ENCODE measurements at regions not wholly inside any gene's neighbourhood (a gene's known extent, or its start where the extent isn't known, plus 50 kb on each side); places are given as distances from the start of the nearest gene placed in this dataset.
"Not testable (repeated sequence)": the region's sequence is repeated elsewhere in the genome, so short reads cannot be mapped to it uniquely, and the experiment has no call there.

DNA sequence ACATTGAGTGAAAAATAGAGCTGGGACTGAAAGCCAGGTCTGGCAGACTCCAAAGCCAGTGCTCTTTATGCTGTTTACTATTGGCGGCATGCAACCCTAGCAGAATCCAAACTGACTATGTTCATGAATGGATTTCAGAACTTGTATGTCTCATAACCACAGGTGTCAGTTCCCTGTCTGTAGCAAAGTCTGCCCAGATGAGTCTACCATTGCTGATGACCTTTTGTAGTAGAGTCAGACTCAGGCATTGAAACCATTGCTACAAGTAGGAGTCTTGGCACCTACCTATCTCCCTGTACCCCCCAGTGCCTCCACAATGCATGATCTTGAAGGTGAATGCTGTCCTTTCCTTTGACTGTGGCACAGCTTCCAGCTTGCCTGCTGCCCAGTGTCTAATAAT, 157.2 kb upstream of the ROPN1 start:
- H3K9me3 ChIP-seq (ENCODE audit: insufficient read depth, low read depth): no peaks in the 10 kb centered on the region
- ChIA-PET POLR2A (ENCODE audit: unreplicated experiment) (no interaction called here), CTCF (no interaction called here)
- no peaks in the 10 kb centered on the region for H3K4me1 ChIP-seq (replicated peaks; ENCODE audit: insufficient read depth)
- H4K20me1 ChIP-seq (ENCODE audit: insufficient read depth): no peaks in the 10 kb centered on the region
- no TSS peak for BruUV-seq (replicated peaks)
- intact Hi-C loops (cut with micrococcal nuclease; ENCODE audit: unreplicated experiment): no loop called here
- no peaks in the 10 kb centered on the region for H3K36me3 ChIP-seq (ENCODE audit: low read depth)
- no peaks in the 10 kb centered on the region for H3K9me2 ChIP-seq (ENCODE audit: insufficient read depth)
- H3K79me2 ChIP-seq (ENCODE audit: low read depth): no peaks in the 10 kb centered on the region
- TF ChIP-seq EZH2 (IDR thresholded peaks at IDR 0.05; ENCODE audit: low read depth): no peak
- TF ChIP-seq, protein P1, sequence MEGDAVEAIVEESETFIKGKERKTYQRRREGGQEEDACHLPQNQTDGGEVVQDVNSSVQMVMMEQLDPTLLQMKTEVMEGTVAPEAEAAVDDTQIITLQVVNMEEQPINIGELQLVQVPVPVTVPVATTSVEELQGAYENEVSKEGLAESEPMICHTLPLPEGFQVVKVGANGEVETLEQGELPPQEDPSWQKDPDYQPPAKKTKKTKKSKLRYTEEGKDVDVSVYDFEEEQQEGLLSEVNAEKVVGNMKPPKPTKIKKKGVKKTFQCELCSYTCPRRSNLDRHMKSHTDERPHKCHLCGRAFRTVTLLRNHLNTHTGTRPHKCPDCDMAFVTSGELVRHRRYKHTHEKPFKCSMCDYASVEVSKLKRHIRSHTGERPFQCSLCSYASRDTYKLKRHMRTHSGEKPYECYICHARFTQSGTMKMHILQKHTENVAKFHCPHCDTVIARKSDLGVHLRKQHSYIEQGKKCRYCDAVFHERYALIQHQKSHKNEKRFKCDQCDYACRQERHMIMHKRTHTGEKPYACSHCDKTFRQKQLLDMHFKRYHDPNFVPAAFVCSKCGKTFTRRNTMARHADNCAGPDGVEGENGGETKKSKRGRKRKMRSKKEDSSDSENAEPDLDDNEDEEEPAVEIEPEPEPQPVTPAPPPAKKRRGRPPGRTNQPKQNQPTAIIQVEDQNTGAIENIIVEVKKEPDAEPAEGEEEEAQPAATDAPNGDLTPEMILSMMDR (conservative IDR thresholded peaks at IDR 0.05): no peak
- no peak overlapping the region for H3K4me2 ChIP-seq
- no peak for DNase-seq
- no peak overlapping the region for H3K27ac ChIP-seq
- peaks cover 43% of the 10 kb centered on the region for H3K27me3 ChIP-seq (ENCODE audit: insufficient read depth, low read depth)
- H3F3A ChIP-seq (ENCODE audit: insufficient read depth, low read depth): no peaks in the 10 kb centered on the region
- H3K4me3 ChIP-seq: no peak overlapping the region
- H2AFZ ChIP-seq: no peak overlapping the region

DNA sequence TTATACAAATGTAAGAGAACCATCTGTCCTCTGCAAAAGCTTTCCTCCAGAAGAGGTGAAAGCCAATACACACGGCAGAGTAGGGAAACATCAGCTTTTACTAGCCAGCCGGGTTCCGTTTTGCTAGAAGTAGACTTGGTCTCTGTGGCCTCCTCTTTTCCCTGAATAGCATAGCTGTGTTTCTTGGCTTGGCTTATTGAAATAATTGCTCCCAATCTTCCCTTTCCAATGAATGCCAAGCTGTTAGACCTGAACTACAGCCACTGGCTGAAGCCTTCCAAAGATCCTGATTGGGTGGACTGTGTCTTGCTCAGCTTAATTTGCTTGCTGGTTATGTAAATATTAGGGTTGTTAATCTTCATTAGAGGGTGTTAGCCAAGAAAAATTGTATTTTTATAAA, 157.8 kb upstream of the ROPN1 start:
- Histone ChIP-seq H3K4me3 (no peak overlapping the region), H3F3A (ENCODE audit: insufficient read depth, low read depth) (no peaks in the 10 kb centered on the region), H3K27me3 (ENCODE audit: insufficient read depth, low read depth) (peaks cover 40% of the 10 kb centered on the region), H3K4me2 (no peak overlapping the region), H3K4me1 (replicated peaks; ENCODE audit: insufficient read depth) (no peaks in the 10 kb centered on the region), H3K36me3 (ENCODE audit: low read depth) (no peaks in the 10 kb centered on the region), H3K9me2 (ENCODE audit: insufficient read depth) (no peaks in the 10 kb centered on the region), H3K79me2 (ENCODE audit: low read depth) (no peaks in the 10 kb centered on the region), H3K9me3 (ENCODE audit: insufficient read depth, low read depth) (no peaks in the 10 kb centered on the region), H3K27ac (no peak overlapping the region), H4K20me1 (ENCODE audit: insufficient read depth) (no peaks in the 10 kb centered on the region), H2AFZ (no peak overlapping the region)
- BruUV-seq (replicated peaks): no TSS peak
- TF ChIP-seq, protein P1 (conservative IDR thresholded peaks at IDR 0.05): no peak
- no peak for TF ChIP-seq EZH2 (IDR thresholded peaks at IDR 0.05; ENCODE audit: low read depth)
- ChIA-PET POLR2A (ENCODE audit: unreplicated experiment) (no interaction called here), CTCF (no interaction called here)
- no peak for DNase-seq
- intact Hi-C loops (cut with micrococcal nuclease; ENCODE audit: unreplicated experiment): no loop called here

DNA sequence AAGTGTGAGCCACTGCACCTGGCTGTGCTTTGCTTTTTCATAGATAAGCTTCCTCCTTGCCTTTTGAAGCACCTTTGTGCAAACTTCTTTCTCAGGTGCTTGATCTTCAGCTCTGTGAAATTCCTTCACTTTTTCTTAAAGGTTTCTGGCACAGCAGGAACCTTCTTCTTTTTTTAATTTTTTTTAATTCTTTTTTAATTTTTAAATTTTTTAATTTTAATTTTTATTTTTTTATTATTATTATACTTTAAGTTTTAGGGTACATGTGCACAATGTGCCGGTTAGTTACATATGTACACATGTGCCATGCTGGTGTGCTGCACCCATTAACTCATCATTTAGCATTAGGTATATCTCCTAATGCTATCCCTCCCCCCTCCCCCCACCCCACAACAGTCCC, 161.0 kb upstream of the ROPN1 start:
- H3K9me2 ChIP-seq (ENCODE audit: insufficient read depth); DNase-seq; BruUV-seq (replicated peaks); H3K4me2 ChIP-seq; POLR2A ChIA-PET (ENCODE audit: unreplicated experiment); H3K79me2 ChIP-seq (ENCODE audit: low read depth); H3K9me3 ChIP-seq (ENCODE audit: insufficient read depth, low read depth); H3K36me3 ChIP-seq (ENCODE audit: low read depth); H3K4me3 ChIP-seq; H2AFZ ChIP-seq; intact Hi-C loops (cut with micrococcal nuclease; ENCODE audit: unreplicated experiment); CTCF ChIA-PET; H3K4me1 ChIP-seq (replicated peaks; ENCODE audit: insufficient read depth); H3K27ac ChIP-seq; H3F3A ChIP-seq (ENCODE audit: insufficient read depth, low read depth); H4K20me1 ChIP-seq (ENCODE audit: insufficient read depth): not testable (repeated sequence)
- peaks cover 58% of the 10 kb centered on the region for H3K27me3 ChIP-seq (ENCODE audit: insufficient read depth, low read depth)

DNA sequence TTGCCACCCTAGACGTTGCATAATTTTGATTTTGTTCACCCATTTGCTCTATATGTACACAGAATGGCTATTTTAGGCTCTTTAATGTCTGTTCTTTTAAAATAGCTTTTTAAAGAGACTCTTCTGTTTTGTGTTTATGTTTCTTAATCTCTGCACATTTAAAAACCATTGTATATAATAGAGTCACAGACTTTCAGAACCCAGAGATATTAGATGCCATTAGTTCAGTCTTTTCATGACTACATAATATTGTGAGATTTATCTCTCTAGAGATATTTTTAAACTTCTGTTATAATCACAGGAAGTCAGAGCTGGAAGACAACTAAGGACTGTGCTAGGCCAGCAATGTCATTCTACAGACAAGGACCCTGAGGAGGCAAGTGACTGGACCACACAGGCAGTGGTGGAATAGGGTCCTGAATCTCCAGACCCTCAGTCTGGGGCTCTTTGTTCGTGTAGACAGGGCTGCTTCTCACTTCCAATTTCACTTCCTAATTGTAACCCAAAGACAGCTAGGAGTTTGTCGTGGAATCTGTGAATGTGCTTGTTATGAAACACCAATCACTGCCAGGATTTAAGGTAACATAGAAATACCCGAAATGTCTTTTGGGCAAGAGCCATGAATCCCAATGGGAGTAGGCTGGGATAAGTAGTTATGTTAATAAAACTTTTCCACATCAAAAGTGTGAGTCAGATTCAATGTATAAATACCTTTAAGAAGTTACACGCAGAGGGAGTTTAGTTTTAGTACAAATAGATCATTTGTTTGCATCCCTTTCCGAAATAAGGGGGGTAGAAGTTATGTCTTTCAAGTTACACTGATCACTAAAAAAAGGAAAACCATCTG, 165.2 kb upstream of the ROPN1 start:
- no peak overlapping the region for H2AFZ ChIP-seq
- no peak for DNase-seq
- CTCF ChIA-PET: no interaction called here

More for the DNA sequence above, 165.2 kb upstream of the ROPN1 start:
- H3K4me3 ChIP-seq: no peak overlapping the region
- POLR2A ChIA-PET (ENCODE audit: unreplicated experiment): no interaction called here
- no peaks in the 10 kb centered on the region for H3K4me1 ChIP-seq (replicated peaks; ENCODE audit: insufficient read depth)
- H3K79me2 ChIP-seq (ENCODE audit: low read depth): no peaks in the 10 kb centered on the region
- H3K27ac ChIP-seq: no peak overlapping the region
- H3F3A ChIP-seq (ENCODE audit: insufficient read depth, low read depth): no peaks in the 10 kb centered on the region
- BruUV-seq (replicated peaks): no TSS peak
- H3K27me3 ChIP-seq (ENCODE audit: insufficient read depth, low read depth): peaks cover 65% of the 10 kb centered on the region
- H3K9me2 ChIP-seq (ENCODE audit: insufficient read depth): no peaks in the 10 kb centered on the region
- H3K4me2 ChIP-seq: no peak overlapping the region
- no peaks in the 10 kb centered on the region for H3K9me3 ChIP-seq (ENCODE audit: insufficient read depth, low read depth)
- TF ChIP-seq, protein P1 (conservative IDR thresholded peaks at IDR 0.05): no peak
- no peak for TF ChIP-seq EZH2 (IDR thresholded peaks at IDR 0.05; ENCODE audit: low read depth)
- intact Hi-C loops (cut with micrococcal nuclease; ENCODE audit: unreplicated experiment): no loop called here
- no peaks in the 10 kb centered on the region for H3K36me3 ChIP-seq (ENCODE audit: low read depth)
- H4K20me1 ChIP-seq (ENCODE audit: insufficient read depth): no peaks in the 10 kb centered on the region
